Stimulated activated CD4-positive, alpha-beta T cell treated with anti-CD3 and anti-CD28 coated beads, TNF-alpha, amount 100 ng/mL, for 24 hours (primary cell): ENCODE measurements at regions not wholly inside any gene's neighbourhood (a gene's known extent, or its start where the extent isn't known, plus 50 kb on each side); places are given as distances from the start of the nearest gene placed in this dataset.

Experiments used
- DNase-seq, 3 experiments: peaks; one replicate each; pipeline ENCODE4 v3.0.0-alpha.2; 2020; ENCODE audit warnings: low read depth in 3 of 3

DNA sequence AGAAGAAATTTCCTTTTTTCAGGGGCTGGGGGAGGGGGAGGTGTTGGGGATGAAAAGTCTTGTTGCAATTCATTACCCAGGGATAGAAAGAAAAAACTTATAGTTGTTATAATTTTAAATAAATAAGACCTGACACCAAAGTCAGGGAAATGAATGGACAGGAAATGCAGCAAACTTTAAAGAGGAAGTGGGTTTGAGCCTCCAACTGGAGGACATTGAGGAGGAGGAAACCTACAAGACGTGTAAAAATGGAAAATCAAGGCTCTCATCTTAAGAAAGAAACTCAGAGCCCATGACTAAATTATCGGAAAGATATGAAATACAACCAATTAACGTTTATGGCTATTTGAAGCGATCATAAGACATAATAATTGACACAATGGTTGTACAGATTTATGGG is 54.4 kb downstream of the NIBAN1 start:
- DNase-seq = no peak

DNA sequence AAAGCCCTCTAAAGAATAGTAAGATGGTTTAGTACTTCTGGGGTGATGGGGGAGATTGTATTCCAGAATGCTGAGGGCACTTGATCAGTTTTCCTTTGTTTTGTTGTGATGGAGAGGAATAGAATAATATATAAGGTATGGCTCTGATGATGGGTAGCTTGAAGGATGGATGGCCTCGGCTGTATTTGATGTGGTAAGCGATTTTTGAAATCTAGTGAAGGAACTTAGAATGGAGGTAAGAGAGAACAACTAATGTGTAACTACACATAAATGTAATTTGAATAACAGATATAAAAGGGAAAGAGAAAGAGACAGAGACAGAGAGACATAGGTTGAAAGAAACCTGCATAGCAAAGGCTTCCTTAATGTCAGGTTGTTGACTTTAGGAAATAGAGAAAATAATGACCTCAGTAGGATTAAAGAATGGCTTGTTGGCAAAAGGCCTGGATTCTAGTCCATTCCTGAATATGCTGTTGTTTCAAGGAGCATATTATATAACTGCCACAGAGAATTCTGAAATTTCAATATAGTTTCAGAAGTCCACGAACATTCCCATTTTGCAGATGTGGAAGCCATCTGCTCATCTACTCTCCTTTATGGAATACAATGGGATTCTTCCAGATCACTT is 58.7 kb downstream of the NIBAN1 start:
- DNase-seq = no peak

DNA sequence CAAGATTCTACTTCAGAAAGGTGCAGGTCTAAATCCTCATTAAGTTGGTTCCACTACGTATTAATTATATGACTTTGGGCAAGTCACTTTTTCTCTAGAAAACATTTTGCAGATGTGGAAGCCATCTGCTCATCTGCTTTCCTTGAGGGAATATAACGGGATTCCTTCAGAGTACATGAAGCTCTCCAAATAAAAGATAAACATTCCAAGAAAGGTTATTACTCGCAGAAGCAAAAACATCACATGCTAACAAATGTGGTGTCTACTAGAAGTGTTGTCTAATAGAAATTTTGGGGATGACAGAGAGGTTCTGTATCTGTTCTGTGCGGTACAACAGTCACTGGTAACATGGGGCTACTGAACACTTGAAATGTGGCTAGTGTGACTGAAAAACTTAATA is 60.2 kb downstream of the NIBAN1 start:
- DNase-seq = no peak

DNA sequence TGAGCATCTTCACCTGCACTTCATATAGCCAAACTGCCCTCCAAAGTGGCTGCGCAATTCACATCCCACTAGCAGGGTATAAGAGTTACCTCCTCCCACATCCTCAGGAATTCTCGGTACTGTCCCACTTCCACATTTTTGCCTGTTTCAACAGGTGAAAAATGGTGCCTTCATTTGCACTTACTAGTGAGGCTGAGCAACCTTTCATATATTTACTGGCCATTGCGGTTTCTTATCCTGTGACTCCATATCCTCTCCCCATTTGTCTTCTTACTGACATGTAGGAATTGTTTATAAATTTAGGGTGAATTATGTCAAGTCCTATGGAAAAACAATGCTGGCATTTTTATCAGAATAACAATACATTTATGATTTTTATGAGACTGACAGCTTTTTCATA is 61.9 kb downstream of the NIBAN1 start:
- DNase-seq = no peak

DNA sequence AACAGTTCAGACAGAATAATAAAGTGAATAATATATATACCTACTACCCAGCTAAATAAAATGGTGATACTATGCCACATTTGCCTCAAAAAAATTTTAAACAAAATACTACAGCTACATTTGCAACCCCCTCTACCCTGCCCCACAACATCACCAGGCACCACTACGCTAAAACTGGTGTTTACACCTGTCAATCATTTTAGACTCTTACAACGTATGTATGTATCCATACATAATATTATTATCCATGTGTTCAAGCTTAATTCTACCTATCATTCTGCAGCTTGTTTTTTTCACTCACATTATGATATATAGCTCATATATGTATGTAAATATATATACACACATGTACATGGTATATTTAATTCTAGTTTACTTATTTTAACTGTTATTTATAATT is 62.5 kb downstream of the NIBAN1 start:
- no peak for DNase-seq

DNA sequence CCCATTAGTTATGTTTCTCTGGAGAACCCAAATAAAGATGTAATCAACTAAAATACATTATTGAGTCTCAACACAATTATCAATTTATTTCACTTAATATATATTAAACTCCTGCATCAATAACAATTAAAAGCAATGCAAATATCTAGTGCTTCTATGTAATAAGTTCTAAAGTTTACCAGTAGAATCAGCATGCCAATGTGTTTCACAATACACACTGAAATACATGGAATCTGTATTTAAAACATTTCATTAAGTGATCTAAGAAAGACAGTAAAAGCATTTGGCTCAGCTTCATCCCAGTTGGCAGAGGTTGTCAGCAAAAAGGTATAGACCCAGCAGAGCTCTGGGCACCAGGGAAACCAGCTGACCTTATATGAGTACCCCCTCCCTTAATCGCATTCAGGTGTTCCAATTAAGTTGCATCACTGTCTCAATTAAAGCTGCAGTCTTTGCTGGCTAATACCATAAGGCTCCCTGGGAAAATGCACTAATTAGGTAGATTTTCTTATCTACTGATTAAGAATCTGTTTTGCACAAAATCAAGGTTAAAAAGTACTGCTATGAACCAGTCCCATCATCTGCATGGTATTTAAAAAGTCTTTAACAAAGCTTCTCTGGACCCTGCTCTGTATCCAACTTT is 63.1 kb downstream of the NIBAN1 start:
- no peak for DNase-seq

DNA sequence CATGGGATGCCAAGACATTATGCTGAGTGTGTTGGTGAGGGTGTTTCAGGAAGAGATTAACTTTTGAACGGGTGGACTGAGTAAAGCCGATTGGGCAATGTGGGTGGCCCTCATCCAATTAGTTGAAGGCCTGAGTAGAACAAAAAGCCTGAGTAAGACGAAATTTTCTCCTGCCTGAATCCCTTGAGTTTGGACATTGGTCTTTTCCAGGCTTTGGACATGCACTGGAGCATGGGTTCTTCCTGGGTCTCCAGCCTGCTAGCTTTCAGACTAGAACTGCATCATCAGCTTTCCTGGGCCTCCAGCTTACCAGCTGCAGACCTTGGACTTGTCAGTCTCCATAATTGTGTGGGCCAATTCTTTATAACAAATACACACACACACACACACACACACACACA is 63.6 kb downstream of the NIBAN1 start:
- DNase-seq = no peak

DNA sequence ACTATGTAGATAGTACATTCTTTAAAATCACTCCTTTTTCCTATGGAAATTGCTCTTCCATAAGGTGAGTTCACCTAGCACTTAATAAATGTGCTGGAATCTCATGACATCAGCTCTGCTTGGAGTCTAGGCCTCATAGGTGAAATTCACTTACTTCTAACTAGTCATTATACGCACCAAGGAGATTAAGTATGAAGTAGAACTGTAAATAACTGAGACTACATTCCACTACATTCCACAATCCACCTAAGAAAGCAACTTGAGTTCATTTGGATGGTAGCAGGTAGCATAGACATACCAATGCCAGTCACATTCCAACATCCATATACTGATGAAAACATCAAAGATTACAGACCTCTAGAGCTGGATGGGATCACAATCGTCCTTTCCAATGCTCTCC is 64.3 kb downstream of the NIBAN1 start:
- DNase-seq = no peak

DNA sequence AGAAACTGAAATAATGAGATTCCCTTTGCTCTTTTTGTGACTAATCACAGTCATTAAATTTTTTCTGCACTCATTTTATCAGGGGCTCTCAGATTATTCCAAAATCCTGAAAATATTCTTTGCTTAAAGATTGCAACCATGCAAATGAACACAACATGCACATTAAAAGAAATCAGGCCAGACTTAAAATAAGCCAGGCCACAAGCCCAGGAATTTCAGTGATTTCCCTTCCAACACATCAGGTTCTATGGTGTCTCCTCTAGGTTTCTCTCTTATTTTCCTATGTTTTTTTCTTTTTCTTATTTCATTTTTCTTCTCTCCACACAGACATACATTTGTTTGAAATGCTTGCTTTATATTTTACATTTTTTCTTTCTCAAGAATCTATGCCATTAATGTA is 65.3 kb downstream of the NIBAN1 start:
- DNase-seq = no peak

DNA sequence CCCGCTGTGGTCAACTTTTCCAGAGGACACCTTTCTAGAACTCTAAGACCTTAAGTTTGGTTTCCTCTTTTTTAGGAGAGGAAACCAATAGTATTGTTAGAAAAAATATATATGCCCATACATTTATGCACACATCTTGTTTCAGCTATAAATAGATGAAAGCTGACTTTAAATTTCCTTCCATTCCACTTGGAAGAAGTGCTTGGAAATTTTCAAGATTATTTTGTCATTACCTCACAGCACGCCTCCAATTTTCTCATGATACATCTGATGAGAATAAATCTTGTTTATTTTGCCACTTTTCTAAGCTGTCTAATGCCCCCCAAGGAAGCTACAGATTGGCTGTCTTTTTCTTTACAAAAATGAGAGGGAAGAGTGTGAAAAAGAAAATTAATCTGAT is 65.8 kb downstream of the NIBAN1 start:
- no peak for DNase-seq

DNA sequence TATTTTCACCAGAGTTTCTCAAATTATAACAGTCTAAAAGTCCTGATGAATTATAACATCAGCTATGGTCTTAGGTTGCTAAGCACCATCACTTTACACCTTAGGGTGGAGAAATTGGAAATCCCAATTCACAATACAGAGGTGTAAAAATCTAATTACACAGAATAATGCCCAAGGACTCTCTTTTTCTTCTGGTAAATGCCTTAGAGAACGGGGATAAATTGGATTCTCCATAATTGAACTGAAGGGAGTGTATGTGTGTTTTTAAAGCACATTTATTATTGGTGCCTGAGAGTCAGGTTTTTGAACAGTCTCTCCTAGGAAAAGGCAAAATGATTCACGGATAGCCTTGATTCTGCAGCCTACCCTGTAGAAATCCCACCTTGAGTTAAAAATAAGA is 66.8 kb downstream of the NIBAN1 start:
- no peak for DNase-seq

DNA sequence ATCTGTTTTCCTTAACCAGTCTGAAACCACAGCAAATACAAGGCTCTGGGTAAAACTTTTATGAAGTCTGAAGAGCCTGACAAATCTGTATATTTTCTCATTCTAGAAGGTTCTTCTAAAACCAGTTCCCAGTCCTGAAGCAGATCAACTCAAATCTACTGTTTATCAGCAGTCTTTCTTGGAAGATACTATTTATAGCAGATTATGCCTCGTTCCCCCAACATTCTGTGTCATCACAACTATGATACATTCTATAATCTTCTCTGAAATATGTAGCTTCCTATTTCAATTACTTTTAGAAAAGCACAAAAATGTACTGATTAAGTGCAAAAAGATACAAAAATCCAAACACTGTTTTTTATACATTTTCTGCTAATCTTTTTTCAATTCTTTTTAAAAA is 67.5 kb downstream of the NIBAN1 start:
- DNase-seq = no peak

DNA sequence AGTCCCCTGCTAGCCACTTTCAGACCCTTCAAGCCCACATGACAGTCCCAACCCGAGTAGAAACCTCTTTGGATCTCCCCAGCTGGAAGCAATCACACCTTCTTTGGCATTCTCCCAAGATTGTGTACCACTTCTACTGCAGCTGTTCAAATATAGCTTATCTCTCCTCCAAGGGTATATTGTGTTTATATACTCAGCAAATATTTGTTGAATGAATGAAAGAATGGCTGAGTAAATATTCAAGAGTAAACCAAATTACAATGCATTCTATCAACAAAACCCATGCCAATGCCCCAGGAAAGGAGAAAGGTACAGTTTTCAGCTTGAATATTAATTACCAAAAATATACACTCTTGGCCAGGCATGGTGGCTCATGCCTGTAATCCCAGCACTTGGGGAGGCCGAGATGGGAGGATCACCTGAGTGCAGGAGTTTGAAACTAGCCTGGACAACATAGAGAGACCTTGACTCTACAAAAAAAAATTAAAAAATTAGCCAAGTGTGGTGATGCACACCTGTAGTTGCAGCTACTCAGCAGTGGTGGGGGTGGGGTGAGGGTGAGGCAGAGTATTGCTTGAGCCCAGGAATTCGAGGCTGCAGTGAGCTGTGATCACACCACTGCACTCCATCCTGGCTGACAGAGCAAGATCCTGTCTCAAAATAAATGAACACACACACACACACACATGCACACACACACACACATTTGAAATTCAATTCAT is 68.5 kb downstream of the NIBAN1 start:
- no peak for DNase-seq

DNA sequence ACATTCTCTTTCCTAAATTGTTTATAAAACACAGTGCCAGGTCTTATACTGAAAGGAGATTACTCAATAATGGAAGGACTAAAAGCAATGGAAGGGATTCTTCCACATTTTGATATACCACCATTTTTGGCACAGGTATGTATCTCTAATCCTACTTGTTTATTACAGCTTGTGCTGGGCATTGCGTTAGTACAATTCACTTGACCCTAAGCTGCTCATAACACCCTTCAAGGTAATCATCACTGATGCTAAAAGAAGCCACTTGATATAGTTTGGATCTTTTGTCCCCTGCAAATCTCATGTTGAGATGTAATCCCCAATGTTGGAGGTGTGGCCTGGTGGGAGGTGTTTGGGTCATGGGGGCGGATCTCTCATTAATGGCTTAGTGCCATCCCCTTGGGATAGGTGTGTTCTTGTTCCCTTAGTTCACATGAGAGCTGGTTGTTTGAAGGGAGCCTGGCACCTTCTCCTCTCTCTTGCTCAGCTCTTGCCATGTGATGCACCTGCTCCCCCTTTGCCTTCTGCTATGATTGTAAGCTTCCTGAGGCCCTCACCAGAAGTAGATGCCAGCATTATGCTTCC is 71.1 kb downstream of the NIBAN1 start:
- DNase-seq = no peak

DNA sequence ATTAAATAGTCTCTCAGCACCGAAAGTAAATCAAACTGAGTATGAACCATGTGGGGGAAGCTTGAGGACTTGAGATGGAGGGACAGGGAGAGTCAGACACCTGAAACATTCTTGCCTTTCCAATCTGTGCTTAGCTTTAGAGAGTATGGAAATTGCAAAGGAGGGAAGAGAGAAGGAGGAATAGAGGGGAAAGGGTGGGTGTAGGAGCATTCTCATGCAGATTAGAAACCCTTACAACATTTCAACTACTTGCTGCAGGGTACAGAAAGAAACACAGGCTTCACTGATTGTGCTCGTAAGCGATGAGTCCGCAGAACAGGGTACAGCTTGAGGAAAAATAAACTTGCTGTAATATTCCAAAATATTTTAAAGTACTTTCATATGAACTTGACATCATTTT is 73.8 kb downstream of the NIBAN1 start:
- DNase-seq = no peak

DNA sequence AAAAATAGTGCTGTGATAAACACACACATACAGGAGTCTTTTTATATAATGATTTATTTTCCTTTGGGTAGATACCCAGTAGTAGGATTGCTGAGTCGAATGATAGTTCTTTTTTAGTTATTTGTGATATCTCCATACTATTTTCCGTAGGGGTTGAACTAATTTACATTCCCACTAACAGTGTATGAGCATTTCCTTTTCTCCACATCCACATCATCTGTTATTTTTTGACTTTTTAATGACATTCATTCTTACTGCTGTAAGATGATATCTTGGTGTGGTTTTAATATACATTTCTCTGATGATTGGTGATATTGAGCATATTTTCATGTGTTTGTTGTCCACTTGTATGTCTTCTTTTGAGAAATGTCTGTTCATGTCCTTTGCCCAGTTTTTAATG is 78.3 kb downstream of the NIBAN1 start:
- no peak for DNase-seq

DNA sequence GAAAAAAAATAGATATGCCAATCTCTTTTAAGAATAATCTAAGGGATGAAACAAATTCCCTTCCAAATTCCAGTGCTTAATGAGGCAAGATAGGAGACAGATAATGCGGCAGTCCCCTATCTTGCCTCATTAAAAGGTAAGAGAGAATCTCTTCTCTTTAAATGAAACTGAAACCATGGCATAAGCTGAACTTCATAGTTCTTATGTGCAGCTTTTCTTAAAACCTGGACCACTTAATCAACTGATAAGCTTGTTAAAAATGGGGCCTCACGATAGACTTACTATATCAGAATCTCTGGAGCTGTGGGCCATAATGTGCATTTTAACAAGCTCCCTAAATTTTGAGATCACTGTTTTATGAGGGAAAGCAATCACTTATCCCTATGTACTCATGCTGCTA is 79.2 kb downstream of the NIBAN1 start:
- no peak for DNase-seq

DNA sequence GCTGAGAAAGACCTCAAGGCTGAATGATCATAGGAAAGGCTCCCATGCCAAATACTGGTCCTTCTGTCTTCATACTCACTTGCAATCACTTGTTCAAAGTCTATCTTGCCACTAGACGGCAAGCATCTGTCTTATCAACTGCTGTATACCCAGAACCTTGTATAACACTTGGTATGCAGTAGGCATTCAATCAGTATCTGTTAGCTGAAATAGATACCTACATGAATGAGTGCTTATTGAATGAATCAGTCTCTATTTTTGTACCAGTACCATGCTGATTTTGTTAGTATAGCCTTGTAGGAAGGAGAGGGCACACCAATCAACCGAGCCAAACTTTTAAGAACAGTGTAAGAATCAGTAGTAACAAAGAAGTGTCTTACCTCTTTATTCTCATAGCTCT is 80.6 kb downstream of the NIBAN1 start:
- DNase-seq = no peak

DNA sequence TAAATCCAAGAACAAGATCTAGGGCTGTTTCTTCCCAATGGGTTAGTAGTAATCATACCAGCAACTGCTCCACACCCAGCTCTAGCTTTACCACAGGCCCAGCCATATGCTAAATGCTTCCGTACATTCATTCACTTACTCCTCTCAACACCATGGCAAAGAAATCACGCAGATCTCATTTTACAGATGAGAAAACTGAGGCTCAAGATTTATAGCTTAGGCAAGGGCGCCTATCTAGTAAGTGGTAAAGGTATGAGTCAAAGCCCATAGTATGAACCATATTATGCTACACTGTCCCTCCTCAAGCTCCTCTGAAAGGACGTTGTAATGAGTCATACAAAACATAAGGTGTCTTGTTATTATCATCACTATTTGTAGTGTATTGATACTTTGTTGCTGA is 82.2 kb downstream of the NIBAN1 start:
- no peak for DNase-seq

DNA sequence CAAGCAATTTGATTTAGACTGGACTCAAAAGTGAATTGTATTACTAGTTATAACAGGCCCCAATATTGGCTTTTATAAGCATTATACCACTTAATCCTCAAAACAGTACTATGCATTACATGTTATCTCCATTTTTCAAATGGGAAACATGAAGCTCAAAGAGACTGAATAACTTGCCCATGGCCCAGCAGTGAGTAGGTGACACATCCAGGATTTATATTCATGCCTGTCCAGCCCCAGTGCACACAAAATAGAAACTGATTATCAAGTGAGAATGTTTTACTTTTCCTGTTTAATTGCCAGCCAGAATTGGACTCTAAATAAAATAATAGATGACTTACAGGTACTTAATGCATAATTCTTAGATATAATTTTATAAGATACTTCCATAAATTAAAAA is 82.9 kb downstream of the NIBAN1 start:
- no peak for DNase-seq

DNA sequence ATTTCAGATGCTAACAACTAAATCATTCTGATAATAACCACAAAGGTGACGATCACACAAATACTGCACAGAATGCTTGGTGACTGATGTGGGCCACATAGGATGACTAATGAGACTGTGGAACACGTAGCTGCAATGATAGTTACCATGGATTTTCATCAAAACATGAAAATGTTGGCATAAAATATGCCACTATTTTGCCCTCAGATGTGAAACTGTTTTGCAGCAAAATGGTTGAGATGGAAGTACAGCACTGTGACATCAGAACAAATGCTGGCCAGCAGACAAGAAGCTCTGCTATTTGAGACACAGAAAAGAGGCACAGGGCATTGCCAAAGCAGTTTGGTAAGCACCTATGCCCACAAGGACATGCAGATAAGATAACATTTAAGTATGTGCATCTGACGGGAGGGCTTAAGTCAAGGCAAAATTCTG is 83.8 kb downstream of the NIBAN1 start:
- DNase-seq = no peak

DNA sequence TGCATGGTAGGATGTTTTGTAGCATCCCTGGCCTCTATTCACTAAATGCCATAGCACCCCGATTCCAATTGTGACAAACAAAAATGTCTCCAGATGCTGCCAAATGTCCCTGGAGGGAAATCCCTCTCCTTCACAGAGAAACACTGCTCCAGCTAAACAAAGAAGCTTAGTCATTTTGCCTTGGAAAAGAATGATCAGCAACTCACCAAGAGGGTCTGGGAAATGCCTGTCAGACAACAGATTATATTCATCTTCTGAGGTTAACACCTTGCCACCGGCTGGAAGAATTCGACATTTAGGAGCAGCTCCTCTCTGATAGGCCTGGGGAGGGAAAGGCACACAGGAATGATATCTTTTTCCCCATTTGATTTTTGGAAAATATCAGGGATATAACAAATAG is 84.4 kb downstream of the NIBAN1 start:
- no peak for DNase-seq

DNA sequence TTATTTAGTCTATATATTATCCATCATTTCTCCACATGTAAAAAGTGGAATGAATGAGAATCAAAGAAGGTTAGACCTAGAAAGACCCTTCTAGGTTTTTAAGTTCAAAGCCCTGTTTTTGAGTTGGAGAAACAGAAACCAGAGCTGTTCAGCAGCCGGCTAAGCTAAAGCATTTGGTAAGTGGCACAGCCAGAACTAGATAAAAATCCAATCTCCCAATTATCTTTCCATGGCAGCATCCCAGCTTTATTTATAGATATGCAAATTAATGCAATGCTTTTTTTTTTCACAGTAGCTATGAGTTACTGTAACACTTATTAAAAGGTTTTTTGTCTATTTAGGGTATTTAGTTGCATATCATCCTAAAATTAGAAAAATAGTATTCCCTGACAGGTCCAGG is 85.1 kb downstream of the NIBAN1 start:
- no peak for DNase-seq
